GM19452 (cell line): ENCODE measurements at regions not wholly inside any gene's neighbourhood (a gene's known extent, or its start where the extent isn't known, plus 50 kb on each side); places are given as distances from the start of the nearest gene placed in this dataset.
"Not testable (repeated sequence)": the region's sequence is repeated elsewhere in the genome, so short reads cannot be mapped to it uniquely, and the experiment has no call there.

Experiments used
- ATAC-seq: cut with Tn5 transposase; IDR thresholded peaks from one replicate; pipeline ENCODE4 v1.9.1; 2021; ENCODE audit not compliant: unreplicated experiment

- not testable (repeated sequence) for ATAC-seq
These were observed 822.1 kb downstream of the KCNMA1 start for GRCh38 chr10:76815505-76815904.

- no peak for ATAC-seq
These were observed 826.2 kb downstream of the KCNMA1 start for GRCh38 chr10:76811430-76811829.

- ATAC-seq: no peak
These were observed 849.2 kb downstream of the KCNMA1 start for GRCh38 chr10:76788452-76788811.

DNA sequence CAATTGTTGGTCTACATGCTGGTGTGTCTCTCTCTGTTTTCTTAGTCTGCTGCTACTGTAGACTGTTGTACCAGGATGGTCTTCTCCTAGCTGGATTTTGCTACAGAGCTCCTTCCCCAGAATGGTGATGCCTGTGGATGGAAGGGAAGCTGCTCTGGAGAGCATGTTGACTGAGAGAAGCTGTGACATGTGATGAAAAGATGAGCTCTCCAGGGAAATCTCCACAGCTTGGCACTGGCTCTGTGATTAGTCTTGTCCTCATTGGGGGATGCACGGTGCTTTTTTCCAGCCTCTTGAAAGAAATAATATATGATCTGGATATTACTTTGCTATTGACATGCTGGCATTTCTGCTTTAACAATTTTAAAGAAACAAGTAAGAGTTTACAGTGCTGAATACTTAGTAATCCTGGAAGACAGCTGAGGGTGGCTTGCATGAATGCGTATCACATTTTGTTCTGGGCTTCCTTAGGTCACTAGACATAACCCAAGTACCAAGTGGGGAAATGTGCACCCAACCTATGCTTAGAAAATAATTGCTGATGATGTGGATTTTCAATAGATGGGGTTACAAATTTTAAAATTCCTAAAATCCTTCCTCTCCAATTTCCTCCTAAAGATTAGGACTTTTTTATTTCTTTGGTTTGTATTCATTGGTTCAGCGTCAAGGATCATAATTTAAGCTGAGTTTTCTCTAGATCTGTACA is 849.7 kb downstream of the KCNMA1 start:
- no peak for ATAC-seq

DNA sequence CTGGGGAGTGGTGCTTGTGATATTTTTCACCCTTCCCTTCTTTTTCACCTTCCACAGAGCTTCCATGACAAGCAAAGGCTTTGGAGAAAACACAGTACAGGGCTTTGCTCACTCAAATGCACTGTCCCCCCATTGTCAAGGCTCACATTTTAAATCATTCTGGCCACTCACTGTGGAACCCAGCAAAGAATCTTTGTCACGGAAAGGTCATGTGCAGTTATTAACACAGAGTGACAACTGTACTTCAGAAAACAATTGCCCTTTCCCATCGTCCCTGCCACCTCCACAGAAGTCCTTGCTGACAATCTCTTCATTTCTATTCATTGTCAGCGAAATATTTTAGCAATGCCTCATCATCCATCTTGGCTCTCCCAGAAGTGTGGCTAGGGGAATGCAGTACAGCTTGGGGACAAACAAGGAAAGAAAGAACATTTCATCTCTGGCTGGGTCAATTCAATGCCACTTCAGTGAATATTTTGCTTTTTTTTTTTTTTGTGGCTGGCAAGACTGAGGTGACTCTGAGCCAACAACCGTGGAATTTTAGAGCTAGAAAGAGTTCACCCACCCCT is 851.0 kb downstream of the KCNMA1 start:
- no peak for ATAC-seq

- ATAC-seq: no peak
These were observed 853.5 kb downstream of the KCNMA1 start for GRCh38 chr10:76784076-76784475.

DNA sequence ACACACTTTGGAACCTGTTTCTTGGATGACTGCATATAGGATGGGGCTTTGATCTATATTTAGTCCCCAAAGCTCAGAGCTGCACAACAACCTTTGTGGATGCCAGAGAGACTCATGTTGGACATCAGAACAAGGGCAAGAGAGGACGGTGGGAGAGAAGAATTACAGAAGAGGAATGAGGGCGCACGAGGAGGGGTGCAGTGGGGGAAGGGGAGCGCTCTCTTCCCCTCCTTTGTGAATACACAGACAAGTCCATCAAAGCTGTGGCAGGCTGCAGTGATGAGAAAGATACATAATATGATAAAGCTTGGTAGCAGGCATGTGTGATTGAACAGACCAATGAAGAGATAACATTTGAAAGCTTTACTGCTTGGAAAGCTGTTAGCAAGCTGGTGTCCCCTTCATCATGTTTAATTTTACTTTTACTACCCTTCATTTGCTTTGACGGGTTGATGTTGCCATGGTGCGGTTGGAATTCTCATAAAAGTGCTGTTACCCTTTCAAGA is 857.8 kb downstream of the KCNMA1 start:
- no peak for ATAC-seq

- no peak for ATAC-seq
These were observed 858.5 kb downstream of the KCNMA1 start for GRCh38 chr10:76778914-76779795.

DNA sequence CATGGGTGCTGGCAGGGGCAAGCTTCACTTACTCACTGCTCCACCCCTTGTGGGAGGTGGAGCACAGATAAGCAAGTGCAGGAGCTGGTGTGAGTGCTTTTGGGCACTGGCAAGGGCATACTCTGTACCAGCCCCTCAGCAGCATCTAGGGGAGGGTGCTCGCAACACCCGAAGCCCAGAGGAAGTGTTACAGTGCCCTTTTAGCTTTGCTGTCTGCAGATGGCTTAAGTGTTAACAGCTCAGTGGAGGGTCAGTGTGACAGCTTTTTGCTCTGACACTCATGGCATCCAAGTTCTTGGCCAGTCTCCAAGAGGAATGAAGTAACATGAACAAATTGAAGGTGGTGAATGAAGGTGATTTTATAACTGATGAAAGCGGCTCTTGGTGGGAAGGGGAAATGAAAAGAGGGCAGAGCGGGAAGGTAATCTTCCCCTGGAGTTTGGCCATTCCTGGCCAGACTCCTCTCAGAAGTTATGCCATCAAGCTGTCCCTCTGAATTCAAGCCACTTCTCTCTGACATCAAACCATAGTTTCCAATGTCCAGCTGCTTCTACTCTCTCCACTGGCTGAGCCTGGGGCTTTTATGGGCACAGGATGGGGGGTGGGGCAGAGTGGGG is 862.5 kb downstream of the KCNMA1 start:
- no peak for ATAC-seq

- no peak for ATAC-seq
These were observed 868.0 kb downstream of the KCNMA1 start for GRCh38 chr10:76769582-76769981.

- no peak for ATAC-seq
These were observed 868.4 kb downstream of the KCNMA1 start for GRCh38 chr10:76769161-76769560.

- ATAC-seq: no peak
These were observed 870.9 kb downstream of the KCNMA1 start for GRCh38 chr10:76766682-76767081.

- not testable (repeated sequence) for ATAC-seq
These were observed 872.7 kb downstream of the KCNMA1 start for GRCh38 chr10:76764921-76765320.

DNA sequence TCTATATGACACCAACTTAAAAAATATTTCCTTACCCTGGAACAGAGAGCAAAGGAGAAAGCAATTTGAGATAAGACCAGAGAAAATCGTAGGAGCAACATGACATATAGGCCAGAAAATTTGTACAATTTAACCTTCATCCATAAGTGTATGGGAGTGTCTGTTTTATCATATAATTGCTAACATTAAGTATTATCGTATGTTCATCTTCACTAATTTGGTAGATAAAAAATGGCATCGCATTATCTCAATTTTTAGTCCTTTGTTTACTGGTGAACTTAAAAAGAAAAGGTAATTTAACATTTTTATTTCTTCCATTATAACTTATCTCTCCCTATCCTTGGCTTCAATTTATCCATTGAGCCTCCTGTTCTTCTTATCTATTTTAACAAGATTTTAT is 873.4 kb downstream of the KCNMA1 start:
- ATAC-seq: no peak

GRCh38 chr10:76763376-76763775 is 874.2 kb downstream of the KCNMA1 start:
- no peak for ATAC-seq

- no peak for ATAC-seq
These were observed 877.9 kb downstream of the KCNMA1 start for GRCh38 chr10:76759681-76760080.

DNA sequence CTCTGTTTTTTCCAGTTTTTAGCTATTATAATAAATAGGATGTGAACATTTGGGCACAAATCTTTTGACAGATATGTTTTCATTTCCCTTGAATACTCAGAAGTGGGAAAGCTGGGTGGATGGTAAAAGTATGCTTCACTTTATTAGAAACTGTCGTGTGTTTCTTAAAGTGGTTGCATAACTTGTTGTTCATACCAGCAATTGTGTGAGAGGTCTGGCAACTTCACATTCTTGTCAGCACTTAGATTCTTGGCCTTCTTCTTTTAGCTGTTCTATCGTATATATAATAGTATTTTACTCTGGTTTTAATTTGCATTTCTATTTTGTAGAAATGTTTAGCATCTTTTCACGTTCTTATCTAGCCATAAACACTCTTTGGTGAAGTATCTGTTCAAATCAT is 894.4 kb downstream of the KCNMA1 start:
- ATAC-seq: no peak

GRCh38 chr10:76740514-76740913 is 897.1 kb downstream of the KCNMA1 start:
- no peak for ATAC-seq

DNA sequence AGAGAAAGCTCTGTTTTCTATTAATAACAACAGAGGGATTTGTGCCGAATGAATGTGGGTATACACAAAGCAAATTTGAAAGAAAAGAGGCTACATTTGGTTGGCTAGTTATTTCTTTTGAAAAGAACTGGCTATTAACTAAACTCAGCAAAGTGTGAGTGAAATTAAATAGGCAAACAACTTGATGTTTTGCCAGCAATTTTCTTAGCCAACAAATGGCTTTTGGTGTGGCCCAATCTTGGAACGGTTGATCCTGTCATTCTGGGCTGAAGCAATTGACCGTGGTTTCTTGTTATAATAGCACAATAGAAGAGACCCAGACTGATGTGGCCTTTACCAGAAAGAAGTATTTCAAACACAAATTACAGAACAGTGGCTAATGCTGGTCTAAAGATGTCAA is 898.6 kb downstream of the KCNMA1 start:
- no peak for ATAC-seq

DNA sequence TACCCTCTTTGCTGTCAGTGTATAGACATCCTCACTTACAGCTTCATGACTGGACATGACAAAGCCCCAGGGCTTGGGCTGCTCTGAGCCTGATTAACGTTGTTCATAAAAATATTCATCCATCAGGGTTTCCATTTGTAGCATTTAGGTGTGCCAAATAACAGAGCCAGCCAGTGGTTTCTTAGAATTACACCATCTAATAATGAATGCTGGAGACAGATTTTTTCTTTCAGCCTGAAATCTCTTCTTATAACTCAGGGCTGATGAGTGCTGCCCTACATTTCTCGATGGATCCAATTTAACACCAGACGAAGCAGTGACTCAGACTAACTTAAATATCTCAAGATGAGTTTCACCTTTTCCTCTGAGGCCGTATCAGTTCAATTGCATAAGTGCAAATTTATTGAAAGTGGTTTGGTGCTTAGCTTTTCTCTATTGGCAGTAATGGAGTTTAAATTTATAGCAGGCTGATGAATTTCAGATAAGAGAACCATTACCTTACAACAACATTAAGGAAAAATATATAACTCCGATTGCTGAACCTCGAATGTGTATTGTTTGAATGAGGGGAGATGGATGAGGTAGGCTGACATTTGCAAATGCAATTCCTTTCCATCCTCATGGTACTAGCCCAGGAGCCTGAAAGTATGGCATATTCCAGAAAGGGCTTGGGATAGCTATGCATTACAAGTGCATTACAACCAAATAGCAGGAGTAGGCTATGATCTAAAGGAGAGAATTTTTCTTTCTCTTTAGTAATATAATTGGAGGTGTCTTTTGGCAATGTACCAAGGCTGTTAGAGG is 900.6 kb downstream of the KCNMA1 start:
- ATAC-seq: no peak

GRCh38 chr10:76736392-76736791 is 901.2 kb downstream of the KCNMA1 start:
- no peak for ATAC-seq
